H1 (cell line): ENCODE measurements at regions not wholly inside any gene's neighbourhood (a gene's known extent, or its start where the extent isn't known, plus 50 kb on each side); places are given as distances from the start of the nearest gene placed in this dataset.

Experiments used
- MAFK ChIP-seq: IDR thresholded peaks from 2 replicates; pipeline ENCODE4 v1.6.1; 2012; ENCODE audit warnings: low read depth, mild to moderate bottlenecking, improper control_type of control experiment, low read length
- POLR2AphosphoS5 ChIP-seq: IDR thresholded peaks from 2 replicates; pipeline ENCODE4 v1.6.1; 2011; ENCODE audit warnings: low read depth, low read length
- SAP30 ChIP-seq: fragments of 300-600 bp; sonication (generic); IDR thresholded peaks from 2 replicates; pipeline ENCODE4 v1.7.1; 2012; ENCODE audit warnings: low read length, moderate library complexity, mild to moderate bottlenecking, inconsistent platforms; ENCODE audit not compliant: insufficient read depth, insufficient replicate concordance
- SUZ12 ChIP-seq: fragments of 200-600 bp; sonication (generic); IDR thresholded peaks from 2 replicates; pipeline ENCODE4 v1.6.1; 2012; ENCODE audit warnings: mild to moderate bottlenecking, inconsistent platforms, low read length, moderate library complexity, mixed read lengths
- TAF1 ChIP-seq: IDR thresholded peaks from 2 replicates; pipeline ENCODE4 v1.6.1; 2011; ENCODE audit warnings: mild to moderate bottlenecking, low read depth, low read length

DNA sequence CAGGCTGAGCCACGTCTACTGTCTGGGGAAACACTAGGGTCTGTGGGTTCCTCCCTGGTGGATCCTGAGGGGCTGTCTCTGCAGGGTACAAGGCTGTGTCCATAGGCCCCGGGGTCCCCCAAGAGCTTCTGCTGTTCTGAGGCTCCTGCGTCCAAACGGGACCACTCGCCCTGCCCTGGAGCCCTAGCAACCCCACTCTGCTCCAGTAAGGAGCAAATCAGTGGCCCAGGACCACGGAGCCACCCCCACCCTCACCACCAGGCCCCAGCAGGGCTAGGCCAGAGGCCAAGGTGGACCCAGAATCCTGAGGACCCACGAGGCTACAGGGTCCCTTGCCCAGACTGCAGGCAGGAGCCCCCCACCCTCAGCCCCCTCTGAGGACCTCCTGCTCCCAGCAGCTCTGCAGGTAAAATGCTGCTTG lies 75.1 kb upstream of the GALNT9 start (continued):
- TF ChIP-seq POLR2AphosphoS5, result no peak
- TF ChIP-seq SUZ12, result no peak
- no peak for TF ChIP-seq TAF1
- no peak for TF ChIP-seq MAFK
- TF ChIP-seq SAP30, result no peak
- TF ChIP-seq, all 59 proteins: peak for 0
